Activated T-helper 1 cell treated with Interleukin-2 at 50 U/mL for 16 hours (primary cell): ENCODE measurements at regions not wholly inside any gene's neighbourhood (a gene's known extent, or its start where the extent isn't known, plus 50 kb on each side); places are given as distances from the start of the nearest gene placed in this dataset.

ENCODE experiments used
- DNase-seq: peaks from one replicate; pipeline ENCODE4 v3.0.0-alpha.2; 2020; ENCODE audit warnings: low read depth

DNA sequence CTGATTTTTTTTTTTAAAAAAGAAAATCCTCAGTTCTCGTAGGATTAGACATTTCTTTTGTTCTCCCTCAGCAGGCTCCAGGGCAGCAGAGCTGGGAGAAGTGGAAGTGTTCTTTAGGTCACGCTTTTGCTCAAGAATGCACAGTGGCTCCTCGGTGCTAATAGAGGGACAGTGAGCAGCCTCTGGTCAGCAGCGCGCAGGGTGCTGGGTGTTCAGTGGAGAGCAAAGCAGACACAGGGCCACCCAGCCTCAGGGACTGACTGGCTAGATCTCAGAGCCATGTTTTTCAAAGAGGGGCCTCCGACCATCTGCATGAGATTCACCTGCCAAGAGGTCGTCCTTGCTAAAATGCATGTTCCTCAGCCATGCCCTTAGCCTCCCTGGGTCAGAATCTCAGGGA, 218.8 kb downstream of the HAUS1 start:
- DNase-seq: no peak

DNA sequence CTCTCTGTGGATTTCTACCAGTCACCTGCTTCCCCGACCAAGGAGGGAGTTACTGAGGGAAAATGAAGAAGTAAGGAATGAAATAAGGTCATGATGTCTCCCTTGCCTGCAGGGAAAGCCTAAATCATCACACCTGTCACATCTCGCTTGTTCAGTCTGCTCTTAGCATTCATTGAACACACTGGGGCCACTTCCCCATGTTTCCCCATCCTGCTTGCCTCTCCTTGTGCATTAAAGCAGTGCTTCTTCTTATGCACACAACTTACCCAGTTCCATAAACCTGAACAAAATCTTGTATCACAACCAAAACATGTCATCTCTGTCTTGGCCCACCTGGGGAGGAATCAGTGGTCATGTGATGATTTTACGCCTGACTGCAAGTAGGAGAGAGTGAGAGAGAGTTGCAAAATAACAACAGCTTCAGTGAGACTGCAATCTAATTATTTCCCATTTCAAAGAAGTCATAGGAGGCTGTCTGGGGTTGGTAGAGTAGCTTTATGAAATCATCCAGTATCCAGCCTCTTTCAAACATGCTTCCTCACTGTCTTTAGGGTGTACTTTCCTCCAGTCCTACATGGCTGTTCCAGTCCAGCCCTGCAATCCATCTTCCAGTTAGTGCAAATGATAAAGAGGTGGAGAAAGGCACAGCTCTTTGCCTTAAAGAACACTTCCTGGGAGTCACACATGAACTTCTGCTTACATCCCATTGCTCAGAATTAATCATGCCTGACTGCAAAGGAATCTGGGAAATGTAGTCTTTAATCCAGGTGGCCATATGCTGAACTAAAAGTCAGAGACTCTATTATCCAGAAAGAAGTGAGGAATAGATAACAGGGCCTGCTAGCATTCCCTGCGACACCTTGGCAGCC, 220.1 kb downstream of the HAUS1 start:
- DNase-seq: no peak

DNA sequence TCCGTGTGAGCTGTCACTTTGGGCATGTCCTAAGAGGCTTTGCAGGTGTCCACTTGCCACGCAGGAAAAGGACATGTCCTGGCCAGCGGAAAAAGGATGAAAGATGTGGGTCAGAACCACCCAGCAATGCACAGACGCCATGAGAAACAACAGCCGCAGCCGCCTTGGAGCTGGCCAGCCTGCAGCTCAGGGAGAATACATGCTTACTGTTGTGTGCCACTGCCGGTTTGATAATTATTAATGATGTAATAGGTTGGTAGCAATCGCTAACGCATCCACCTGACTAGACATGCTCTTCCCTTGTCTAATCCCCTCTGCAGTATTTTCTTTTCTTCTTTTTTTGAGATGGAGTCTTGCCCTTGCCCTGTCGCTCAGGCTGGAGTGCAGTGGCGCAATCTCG, 221.7 kb downstream of the HAUS1 start:
- DNase-seq: no peak

- no peak for DNase-seq
Observed at GRCh38 chr18:46329736-46330246, 225.6 kb downstream of the HAUS1 start.

GRCh38 chr18:46331316-46331715, 227.1 kb downstream of the HAUS1 start:
- no peak for DNase-seq

GRCh38 chr18:46332286-46332801, 228.2 kb downstream of the HAUS1 start:
- DNase-seq: no peak

GRCh38 chr18:46332921-46333341, 228.7 kb downstream of the HAUS1 start:
- DNase-seq: no peak

GRCh38 chr18:46333431-46334135, 229.4 kb downstream of the HAUS1 start:
- no peak for DNase-seq

DNA sequence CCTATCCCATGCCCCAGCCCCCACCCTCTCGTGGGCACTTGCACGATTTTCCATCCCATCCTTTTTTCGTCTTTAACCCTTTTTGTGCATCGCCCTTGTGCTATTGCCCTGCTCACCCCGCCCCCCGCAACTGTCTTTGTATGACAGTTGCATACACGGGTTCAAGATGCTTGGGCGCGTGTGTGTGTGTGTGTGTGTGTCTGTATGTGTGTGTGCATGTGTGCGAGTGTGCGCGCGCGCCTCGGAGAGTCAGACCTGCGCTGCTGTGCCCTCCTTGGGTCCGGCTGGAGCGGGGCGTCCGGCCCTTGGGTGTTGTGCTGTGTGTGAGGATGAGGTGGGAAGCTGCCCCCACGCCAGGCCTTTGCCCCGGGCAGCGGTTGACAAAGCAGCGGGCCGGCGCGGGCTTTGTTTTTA, 230.7 kb downstream of the HAUS1 start:
- no peak for DNase-seq

GRCh38 chr18:46335534-46336101, 231.4 kb downstream of the HAUS1 start:
- no peak for DNase-seq

DNA sequence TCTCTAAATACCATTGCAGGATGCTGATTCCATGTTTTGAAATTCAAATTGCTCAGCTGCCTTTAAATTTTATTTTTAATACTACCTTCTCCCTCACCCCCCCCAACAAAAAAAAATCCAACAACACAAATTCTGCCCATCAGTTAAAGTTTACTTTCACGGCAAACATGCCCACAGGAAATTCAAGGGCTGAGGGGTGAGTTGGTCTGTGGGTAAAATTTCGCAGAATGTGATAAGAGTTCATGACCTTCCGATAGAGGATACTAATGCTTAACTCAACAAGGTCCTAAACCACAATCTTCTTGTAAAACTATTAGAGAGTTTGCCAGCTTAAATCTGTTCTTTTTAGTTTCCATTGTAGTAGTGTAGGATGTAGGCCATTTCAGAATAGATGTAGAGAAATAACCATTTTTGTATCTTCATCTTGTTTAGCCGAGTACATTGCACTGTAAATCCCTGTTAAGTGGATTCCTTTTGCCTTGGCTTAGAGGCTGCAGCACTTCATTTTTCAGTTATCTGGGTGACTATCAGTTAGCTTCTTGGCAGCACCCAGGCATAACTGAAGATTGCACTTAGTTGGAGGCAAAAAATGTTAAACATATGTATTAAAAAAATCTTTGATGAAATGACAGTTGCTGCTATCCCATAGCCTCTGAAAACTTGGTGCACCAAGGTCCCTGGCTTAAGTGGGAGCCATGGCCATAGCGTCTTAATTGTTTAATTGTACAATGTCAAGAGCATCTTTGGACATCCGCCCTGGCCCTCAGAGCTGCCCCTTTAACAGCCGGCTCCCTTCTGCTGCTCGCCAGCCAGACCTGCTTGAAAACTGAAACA, 232.3 kb downstream of the HAUS1 start:
- no peak for DNase-seq

DNA sequence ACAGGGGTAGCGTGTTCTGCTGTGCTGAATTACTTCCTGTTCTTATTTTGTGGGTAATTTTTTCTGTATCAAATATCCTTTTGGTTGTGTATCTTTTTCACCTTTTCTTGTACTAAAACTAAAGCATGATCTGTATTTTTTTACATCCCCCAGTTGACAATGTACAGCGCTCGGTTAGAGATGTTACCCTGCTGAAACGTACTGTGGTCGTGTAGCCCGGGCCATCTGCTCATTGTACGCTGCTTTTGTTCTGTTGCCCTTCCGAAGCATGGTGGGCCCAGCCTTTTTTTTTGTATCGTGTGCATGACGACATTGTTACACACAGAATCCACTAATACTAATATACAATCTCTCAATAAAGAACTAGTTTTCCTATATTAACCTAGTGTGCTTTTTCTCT, 233.1 kb downstream of the HAUS1 start:
- no peak for DNase-seq

- no peak for DNase-seq
Observed at GRCh38 chr18:46338205-46338604, 234.0 kb downstream of the HAUS1 start.

- DNase-seq: no peak
Observed at GRCh38 chr18:46338766-46339165, 234.6 kb downstream of the HAUS1 start.

DNA sequence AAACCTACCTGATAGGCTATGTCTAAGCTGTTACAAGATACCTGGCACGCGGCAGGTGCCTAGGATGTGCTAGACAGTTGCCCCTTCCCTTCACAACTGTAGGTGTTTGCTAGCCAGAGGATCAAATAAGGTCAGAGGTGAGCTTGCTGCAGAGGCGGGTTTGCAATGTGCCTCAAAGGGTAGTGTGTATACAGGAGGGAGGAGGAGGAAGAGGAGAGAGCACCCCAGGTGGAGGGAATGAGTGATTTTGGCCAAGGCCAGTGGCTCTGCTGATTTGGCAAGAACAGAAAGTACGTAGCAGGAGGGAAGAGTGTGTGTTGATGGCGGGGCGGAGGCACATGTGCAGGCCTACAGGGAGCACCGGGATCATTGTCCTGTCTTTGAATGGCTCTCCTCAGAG, 236.5 kb downstream of the HAUS1 start:
- no peak for DNase-seq

DNA sequence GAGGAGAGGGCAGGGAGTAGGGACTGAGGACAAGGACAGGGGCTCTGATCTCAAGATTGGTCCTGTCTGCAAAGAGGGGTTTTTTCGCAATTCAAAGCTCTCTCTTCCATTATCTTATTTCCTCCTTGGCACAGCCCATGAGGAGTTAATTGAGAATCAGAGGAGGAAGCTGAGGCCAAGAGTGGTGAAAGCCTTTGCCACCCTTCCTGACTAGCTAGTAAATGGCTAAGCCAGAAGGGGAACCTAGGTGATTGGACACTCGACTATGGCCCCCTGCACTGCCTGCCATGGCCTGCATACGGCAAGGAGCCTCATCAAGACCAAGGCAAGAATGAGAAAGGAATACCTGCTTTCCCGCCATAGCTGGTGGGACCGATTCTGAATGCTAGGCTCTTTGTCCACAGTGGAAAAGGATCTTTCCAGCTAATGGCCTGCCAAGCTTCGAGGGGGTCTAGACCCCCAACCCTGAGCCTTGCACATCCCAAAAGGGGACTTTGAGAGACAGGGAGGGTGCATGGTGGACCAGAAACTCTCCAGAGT, 237.9 kb downstream of the HAUS1 start:
- DNase-seq: no peak

DNA sequence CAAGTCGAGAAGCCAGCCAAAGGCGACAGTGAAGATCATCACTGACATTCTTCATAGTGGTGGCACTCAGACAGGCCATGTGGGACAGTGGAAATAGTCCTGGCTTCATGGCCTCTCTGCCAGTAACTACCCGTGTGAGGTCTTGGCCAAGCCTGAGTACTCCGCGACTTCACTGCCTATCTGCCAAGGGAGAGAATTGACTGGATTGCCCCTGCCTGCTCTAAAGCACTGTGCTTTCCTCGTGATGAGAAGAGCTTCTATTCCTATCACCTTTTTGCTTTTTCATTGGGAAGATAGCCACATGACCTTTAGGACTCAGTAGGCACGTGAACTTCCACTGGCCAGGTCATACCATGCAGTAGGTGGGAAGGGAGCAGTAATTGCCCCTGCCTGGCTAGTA, 239.3 kb downstream of the HAUS1 start:
- DNase-seq: no peak

- peak; percentile 31 for DNase-seq
Observed at GRCh38 chr18:46343931-46344372, 239.8 kb downstream of the HAUS1 start.

GRCh38 chr18:46344416-46345180, 240.4 kb downstream of the HAUS1 start:
- DNase-seq: no peak

- DNase-seq: no peak
Observed at GRCh38 chr18:46345181-46345465, 240.9 kb downstream of the HAUS1 start.

DNA sequence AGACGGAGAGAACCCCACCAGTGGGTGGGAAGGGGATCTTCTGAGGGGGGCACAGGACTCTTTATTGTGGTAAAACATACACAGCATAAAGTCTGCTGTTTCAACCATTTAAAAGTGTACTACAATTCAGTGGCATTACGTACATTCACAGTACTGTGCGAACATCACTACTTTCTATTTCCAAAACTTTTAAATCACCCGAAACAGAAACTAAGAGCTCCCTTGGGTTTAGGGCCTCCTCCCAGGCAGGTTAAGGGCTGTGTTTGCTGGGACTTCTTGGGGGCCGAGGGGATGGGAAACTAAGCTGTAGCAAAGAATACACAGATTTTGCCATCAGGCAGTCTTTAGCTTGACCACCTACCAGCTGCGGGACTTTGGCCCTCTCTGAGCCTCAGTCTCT, 242.0 kb downstream of the HAUS1 start:
- DNase-seq: no peak
